ENCODE measurements at regions not wholly inside any gene's neighbourhood (a gene's known extent, or its start where the extent isn't known, plus 50 kb on each side); places are given as distances from the start of the nearest gene placed in this dataset.

- DNase-seq (ENCODE audit: low read depth, low spot score) (no peak), FAIRE-seq (no peak)
- Histone ChIP-seq H3K4me2 (ENCODE audit: insufficient read depth, low read length) (no peak overlapping the region), H3K79me2 (ENCODE audit: control insufficient read depth, insufficient read depth, low read length) (no peaks in the 10 kb centered on the region), H4K20me1 (replicated peaks; ENCODE audit: control insufficient read depth, extremely low read depth, insufficient read depth, low read length) (no peaks in the 10 kb centered on the region), H3K9me3 (replicated peaks; ENCODE audit: control insufficient read depth, insufficient read depth, low read length) (no peaks in the 10 kb centered on the region), H3K4me1 (ENCODE audit: control insufficient read depth, extremely low read depth, insufficient read depth, low read length) (no peaks in the 10 kb centered on the region), H2AFZ (ENCODE audit: low read depth, low read length) (no peak overlapping the region), H3K36me3 (ENCODE audit: control insufficient read depth in 2 of 2, extremely low read depth in 1 of 2, insufficient read depth in 2 of 2, low read length in 2 of 2) (no peaks in the 10 kb centered on the region), H3K4me3 (replicated peaks in 1 of 3; ENCODE audit: insufficient read depth in 1 of 3, low read depth in 1 of 3, low read length in 3 of 3) (no peak overlapping the region), H3K9me1 (replicated peaks; ENCODE audit: control insufficient read depth, extremely low read depth, insufficient read depth, low read length) (no peaks in the 10 kb centered on the region), H3K27me3 (ENCODE audit: control insufficient read depth in 2 of 2, insufficient read depth in 2 of 2, low read length in 2 of 2) (no peaks in the 10 kb centered on the region), H3K27ac (ENCODE audit: insufficient read depth, low read depth, low read length) (no peak overlapping the region), H3K9ac (replicated peaks; ENCODE audit: extremely low read depth, insufficient read depth, low read length) (no peak overlapping the region)
- CTCF ChIA-PET = interaction anchor here (1.1 kb wide), 1 partner anchor 12 kb away, joined by 3 read pairs; no protein-coding TSS in a partner anchor
- POLR2A ChIA-PET = no interaction called here
- no TSS peak for BruUV-seq (replicated peaks)
- dilution Hi-C loops (cut with MboI; ENCODE audit: extremely low pct_ligation_motif_present, low sequenced_read_pairs) = no loop called here
- TF ChIP-seq JUN (IDR thresholded peaks at IDR 0.05; ENCODE audit: borderline replicate concordance, insufficient read depth, insufficient read length, low read depth) = no peak
- no peak for TF ChIP-seq FOS (IDR thresholded peaks at IDR 0.05; ENCODE audit: borderline replicate concordance, insufficient read depth, low read length)
- TF ChIP-seq MYC (IDR thresholded peaks at IDR 0.05; ENCODE audit: low read depth, low read length) = no peak
- no peak for TF ChIP-seq CTCF (IDR thresholded peaks at IDR 0.05; ENCODE audit: extremely low read depth in 1 of 2, insufficient read depth in 1 of 2, low read depth in 1 of 2, low read length in 2 of 2)
- no peak for TF ChIP-seq POLR2AphosphoS5 (IDR thresholded peaks at IDR 0.05; ENCODE audit: insufficient read depth, low read depth, low read length)
- no peak for TF ChIP-seq POLR2A (IDR thresholded peaks at IDR 0.05; ENCODE audit: low read depth, low read length)
- TF ChIP-seq EZH2 (IDR thresholded peaks at IDR 0.05; ENCODE audit: borderline replicate concordance, low read depth, low read length, severe bottlenecking) = no peak
- no peak for TF ChIP-seq GATA2 (IDR thresholded peaks at IDR 0.05; ENCODE audit: insufficient read depth, insufficient read length, low read depth, low read length)
- TF ChIP-seq, protein P1, sequence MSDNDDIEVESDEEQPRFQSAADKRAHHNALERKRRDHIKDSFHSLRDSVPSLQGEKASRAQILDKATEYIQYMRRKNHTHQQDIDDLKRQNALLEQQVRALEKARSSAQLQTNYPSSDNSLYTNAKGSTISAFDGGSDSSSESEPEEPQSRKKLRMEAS (IDR thresholded peaks at IDR 0.05; ENCODE audit: insufficient read depth, insufficient read length) = no peak
- intact Hi-C loops (cut with micrococcal nuclease) = no loop called here
Observed at GRCh38 chr9:108551030-108551841, 304.6 kb downstream of the ACTL7B start.

Measured in endothelial cell of umbilical vein (primary cell).